ENCODE measurements at regions not wholly inside any gene's neighbourhood (a gene's known extent, or its start where the extent isn't known, plus 50 kb on each side); places are given as distances from the start of the nearest gene placed in this dataset.

DNA sequence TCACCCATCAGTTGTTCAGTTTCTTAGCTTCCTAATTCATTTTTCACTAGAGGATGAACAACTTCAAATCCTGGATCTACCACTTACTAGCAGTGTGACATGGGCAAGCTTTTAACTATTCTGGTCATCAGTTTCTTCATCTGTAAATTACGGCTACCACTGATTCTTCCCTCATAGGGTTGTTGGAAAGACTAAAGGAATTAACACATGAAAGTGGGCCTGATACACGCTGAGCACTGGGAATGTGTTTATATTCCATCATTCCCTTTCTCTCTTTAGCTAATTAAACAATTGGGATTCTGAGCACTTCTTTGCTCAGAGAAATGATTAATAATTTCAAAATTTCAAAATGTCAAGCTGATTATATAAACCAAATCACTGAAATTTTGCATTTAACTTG is 862.3 kb upstream of the GCFC2 start:
- TF ChIP-seq CTCF (IDR thresholded peaks at IDR 0.05): no peak
- no peak for TF ChIP-seq PREB (CRISPR knock-in tag; IDR thresholded peaks at IDR 0.05; ENCODE audit: borderline replicate concordance)
- TF ChIP-seq ELF4 (CRISPR knock-in tag; IDR thresholded peaks at IDR 0.05; ENCODE audit: low read depth): no peak
- TF ChIP-seq NFYB (CRISPR knock-in tag; conservative IDR thresholded peaks at IDR 0.05; ENCODE audit: low read depth): no peak
- TF ChIP-seq ZNF281 (CRISPR knock-in tag; IDR thresholded peaks at IDR 0.05): no peak
